Trophoblast cell (in vitro differentiated cells and primary cell): ENCODE measurements at regions not wholly inside any gene's neighbourhood (a gene's known extent, or its start where the extent isn't known, plus 50 kb on each side); places are given as distances from the start of the nearest gene placed in this dataset.
"Not testable (repeated sequence)": the region's sequence is repeated elsewhere in the genome, so short reads cannot be mapped to it uniquely, and the experiment has no call there.

Experiments used
- DNase-seq, 2 donors: peaks; one replicate each; pipeline ENCODE4 v3.0.0-alpha.2; 2016
- H2AFZ ChIP-seq: 2 replicates; pipeline ENCODE4 v1.6.1; 2013; ENCODE audit warnings: low read length, moderate library complexity, mild to moderate bottlenecking; ENCODE audit not compliant: insufficient read depth, poor library complexity
- H2AK5ac ChIP-seq: 2 replicates; pipeline ENCODE4 v1.6.1; 2013; ENCODE audit warnings: mild to moderate bottlenecking, low read length
- H2BK120ac ChIP-seq: 2 replicates; pipeline ENCODE4 v1.6.1; 2013; ENCODE audit warnings: low read length, mild to moderate bottlenecking, moderate library complexity; ENCODE audit not compliant: insufficient read depth, poor library complexity
- H2BK12ac ChIP-seq: 2 replicates; pipeline ENCODE4 v1.6.1; 2013; ENCODE audit warnings: mild to moderate bottlenecking, low read length, moderate library complexity
- H2BK5ac ChIP-seq: 2 replicates; pipeline ENCODE4 v1.6.1; 2013; ENCODE audit warnings: low read length, low read depth, moderate library complexity, mild to moderate bottlenecking; ENCODE audit not compliant: poor library complexity
- H3K14ac ChIP-seq: 2 replicates; pipeline ENCODE4 v1.6.1; 2013; ENCODE audit warnings: mild to moderate bottlenecking, low read length
- H3K18ac ChIP-seq: 2 replicates; pipeline ENCODE4 v1.6.1; 2013; ENCODE audit warnings: mild to moderate bottlenecking, low read length
- H3K23ac ChIP-seq: 2 replicates; pipeline ENCODE4 v1.6.1; 2013; ENCODE audit warnings: low read length
- H3K27ac ChIP-seq: 2 replicates; pipeline ENCODE4 v1.5.1; 2013; ENCODE audit warnings: low read depth, mild to moderate bottlenecking, inconsistent platforms, low read length, moderate library complexity
- H3K27me3 ChIP-seq: 2 replicates; pipeline ENCODE4 v1.6.1; 2013; ENCODE audit warnings: inconsistent platforms, mild to moderate bottlenecking, low read length, moderate library complexity; ENCODE audit not compliant: insufficient read depth
- H3K36me3 ChIP-seq, 2 experiments: 1 replicate in 1 of 2; 2 replicates in 1 of 2; pipeline ENCODE4 v1.6.1; 2013; ENCODE audit warnings: low read length in 2 of 2, mild to moderate bottlenecking in 2 of 2, moderate library complexity in 1 of 2; ENCODE audit not compliant: insufficient read depth in 2 of 2, control insufficient read depth in 1 of 2
- H3K4ac ChIP-seq: 2 replicates; pipeline ENCODE4 v1.6.1; 2013; ENCODE audit warnings: low read depth, mild to moderate bottlenecking, low read length, moderate library complexity
- H3K4me1 ChIP-seq, 2 experiments: 1 replicate in 1 of 2; 2 replicates in 1 of 2; pipeline ENCODE4 v1.6.1; 2013; ENCODE audit warnings: low read length in 2 of 2, mild to moderate bottlenecking in 2 of 2, moderate library complexity in 1 of 2; ENCODE audit not compliant: insufficient read depth in 2 of 2, control insufficient read depth in 1 of 2
- H3K4me2 ChIP-seq: 2 replicates; pipeline ENCODE4 v1.6.1; 2013; ENCODE audit warnings: inconsistent platforms, mild to moderate bottlenecking, low read length, moderate library complexity
- H3K4me3 ChIP-seq: 2 replicates; pipeline ENCODE4 v1.5.1; 2013; ENCODE audit warnings: mild to moderate bottlenecking, low read depth, low read length, inconsistent platforms
- H3K79me1 ChIP-seq: one replicate; pipeline ENCODE4 v1.6.1; 2013; ENCODE audit warnings: low read length
- H3K79me2 ChIP-seq: 2 replicates; pipeline ENCODE4 v1.6.1; 2013; ENCODE audit warnings: low read length, mild to moderate bottlenecking; ENCODE audit not compliant: control insufficient read depth, insufficient read depth, poor library complexity
- H3K9ac ChIP-seq: 2 replicates; pipeline ENCODE4 v1.6.1; 2013; ENCODE audit warnings: mild to moderate bottlenecking, low read length
- H3K9me3 ChIP-seq: 2 replicates; pipeline ENCODE4 v1.6.1; 2013; ENCODE audit warnings: low read depth, mild to moderate bottlenecking, control low read depth, inconsistent platforms, low read length; ENCODE audit not compliant: insufficient read depth
- H4K12ac ChIP-seq: 2 replicates; pipeline ENCODE4 v1.6.1; 2013; ENCODE audit warnings: low read depth, mild to moderate bottlenecking, low read length, moderate library complexity
- H4K8ac ChIP-seq: 2 replicates; pipeline ENCODE4 v1.6.1; 2013; ENCODE audit warnings: low read depth, mild to moderate bottlenecking, low read length, moderate library complexity
- H4K91ac ChIP-seq: one replicate; pipeline ENCODE4 v1.6.1; 2013; ENCODE audit warnings: low read depth, mild to moderate bottlenecking, low read length, moderate library complexity
- WGBS: extraction: QIAGEN DNeasy Blood & Tissue Kit; methylation state at CpG from one replicate; pipeline ENCODE4 v1.1.7; 2013; ENCODE audit warnings: missing lambda C conversion rate; ENCODE audit not compliant: insufficient read length, insufficient coverage; ENCODE audit errors: extremely low coverage; 5-methylcytosine and 5-hydroxymethylcytosine counted together

DNA sequence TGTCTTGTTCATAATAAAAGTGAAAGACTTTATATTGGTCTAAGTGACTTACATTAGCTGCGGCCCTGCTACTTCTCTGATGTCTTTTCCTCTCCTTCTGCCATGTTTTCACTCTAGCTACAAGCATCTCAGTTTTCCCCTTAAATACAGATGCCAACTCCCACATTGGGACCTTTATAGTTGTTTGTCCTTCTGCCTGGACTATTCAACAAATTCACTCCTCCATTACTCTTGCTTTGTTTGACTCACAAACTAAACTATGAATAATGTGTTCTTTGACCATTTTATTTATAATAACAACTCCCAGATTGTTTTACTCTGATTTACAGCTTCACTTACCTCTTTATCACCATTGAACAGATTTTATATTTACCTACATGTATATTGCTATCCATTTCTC is 1369.9 kb downstream of the SI start:
- no CpG with 5 or more reads among the region's 1 CpG for WGBS
- no peak overlapping the region for H4K8ac ChIP-seq

GRCh38 chr3:163707659-163708058 is 1370.6 kb downstream of the SI start:
- Histone ChIP-seq H3K36me3 (no peaks in the 10 kb centered on the region), H2BK12ac (no peak overlapping the region), H4K12ac (no peak overlapping the region), H3K9me3 (no peaks in the 10 kb centered on the region), H2BK120ac (no peak overlapping the region), H3K4me1 (no peaks in the 10 kb centered on the region), H3K23ac (no peak overlapping the region), H4K8ac (no peak overlapping the region), H3K14ac (no peak overlapping the region), H3K4me2 (no peak overlapping the region), H4K91ac (no peak overlapping the region), H3K79me1 (no peaks in the 10 kb centered on the region), H3K79me2 (no peaks in the 10 kb centered on the region), H3K9ac (no peak overlapping the region), H3K18ac (no peak overlapping the region), H3K27ac (no peak overlapping the region), H3K27me3 (no peaks in the 10 kb centered on the region), H2AK5ac (no peak overlapping the region), H3K4me3 (no peak overlapping the region), H2AFZ (no peak overlapping the region), H2BK5ac (no peak overlapping the region), H3K4ac (no peak overlapping the region)
- DNase-seq: no peak

More for the DNA sequence above, 1369.9 kb downstream of the SI start:
- Histone ChIP-seq H3K27ac (no peak overlapping the region), H2BK12ac (no peak overlapping the region), H3K4ac (no peak overlapping the region), H3K18ac (no peak overlapping the region), H2BK120ac (no peak overlapping the region), H3K4me2 (no peak overlapping the region), H3K9ac (no peak overlapping the region), H3K4me3 (no peak overlapping the region), H2BK5ac (no peak overlapping the region), H4K12ac (no peak overlapping the region), H2AFZ (no peak overlapping the region), H4K91ac (no peak overlapping the region), H2AK5ac (no peak overlapping the region), H3K9me3 (no peaks in the 10 kb centered on the region), H3K14ac (no peak overlapping the region), H3K79me2 (no peaks in the 10 kb centered on the region), H3K79me1 (no peaks in the 10 kb centered on the region), H3K23ac (no peak overlapping the region), H3K4me1 (no peaks in the 10 kb centered on the region), H3K27me3 (no peaks in the 10 kb centered on the region), H3K36me3 (no peaks in the 10 kb centered on the region)
- DNase-seq: no peak

DNA sequence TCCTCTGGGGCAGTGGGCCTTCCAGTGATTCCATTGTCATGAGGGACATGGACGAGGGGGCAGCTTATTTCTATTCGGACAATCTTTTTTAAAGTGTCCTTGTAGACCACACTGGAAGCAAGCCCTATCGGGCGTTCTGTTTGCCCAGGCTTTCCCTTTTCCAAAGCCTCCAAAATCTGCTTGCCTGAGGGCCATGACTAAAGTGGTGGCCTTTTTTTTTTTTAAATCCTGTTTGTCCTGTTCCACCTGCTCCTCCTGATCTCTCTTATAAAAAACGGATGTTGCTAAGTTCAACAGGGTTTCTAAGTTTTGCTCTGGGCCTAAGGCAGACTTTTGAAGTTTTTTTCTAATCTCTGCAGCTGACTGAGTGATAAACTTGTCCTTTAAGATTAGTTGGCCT is 1380.1 kb downstream of the SI start:
- WGBS: no CpG with 5 or more reads among the region's 5 CpGs
- peak overlapping the region; percentile 1 for H2BK120ac ChIP-seq
- not testable (repeated sequence) for H3K79me2 ChIP-seq, H2BK5ac ChIP-seq, H2AK5ac ChIP-seq, H3K4me2 ChIP-seq, H3K27me3 ChIP-seq, H4K91ac ChIP-seq, H4K8ac ChIP-seq, H3K9me3 ChIP-seq, H3K4ac ChIP-seq, H3K9ac ChIP-seq, H3K23ac ChIP-seq, H3K4me3 ChIP-seq, H3K18ac ChIP-seq, H3K14ac ChIP-seq, H3K79me1 ChIP-seq, H3K36me3 ChIP-seq, H2AFZ ChIP-seq, H3K4me1 ChIP-seq, H4K12ac ChIP-seq
- peak overlapping the region; percentile 9 for H3K27ac ChIP-seq
- H2BK12ac ChIP-seq: peak overlapping the region; percentile 35
- DNase-seq: peak; percentile 60 to 90

DNA sequence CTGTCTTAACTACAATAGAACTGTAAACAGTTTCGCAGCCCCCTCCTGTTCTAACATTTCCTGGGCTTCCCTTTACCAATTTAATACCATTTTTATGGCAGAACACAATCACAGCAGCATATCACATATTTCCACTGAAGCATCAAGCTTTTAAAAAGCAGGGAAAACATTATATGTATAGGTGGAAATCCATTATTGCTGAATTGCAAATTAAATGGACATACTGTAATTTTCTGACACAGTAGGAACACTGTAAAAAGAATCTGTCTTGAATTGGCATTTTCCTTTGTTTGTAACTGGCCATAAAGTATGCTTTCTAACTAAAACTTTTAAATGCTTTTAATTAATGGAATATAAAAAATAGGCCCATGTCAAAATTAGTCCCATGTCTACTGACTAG is 1385.8 kb downstream of the SI start:
- Histone ChIP-seq H3K4me1 (peaks cover 0 to under 1% of the 10 kb centered on the region in 2 experiments), H3K4me3 (no peak overlapping the region), H2BK5ac (no peak overlapping the region), H4K12ac (no peak overlapping the region), H3K79me1 (no peaks in the 10 kb centered on the region), H3K18ac (no peak overlapping the region), H2AK5ac (no peak overlapping the region), H3K4ac (no peak overlapping the region), H4K8ac (no peak overlapping the region), H2BK12ac (no peak overlapping the region), H4K91ac (no peak overlapping the region), H3K9ac (no peak overlapping the region), H3K23ac (no peak overlapping the region), H3K9me3 (peaks cover 2% of the 10 kb centered on the region), H3K14ac (no peak overlapping the region), H2AFZ (no peak overlapping the region), H3K4me2 (no peak overlapping the region), H3K79me2 (no peaks in the 10 kb centered on the region), H3K27ac (no peak overlapping the region), H3K27me3 (no peaks in the 10 kb centered on the region), H2BK120ac (no peak overlapping the region), H3K36me3 (no peaks in the 10 kb centered on the region)
- no peak for DNase-seq
- no CpG with 5 or more reads among the region's 1 CpG for WGBS
